ENCODE measurements at regions not wholly inside any gene's neighbourhood (a gene's known extent, or its start where the extent isn't known, plus 50 kb on each side); places are given as distances from the start of the nearest gene placed in this dataset.

DNA sequence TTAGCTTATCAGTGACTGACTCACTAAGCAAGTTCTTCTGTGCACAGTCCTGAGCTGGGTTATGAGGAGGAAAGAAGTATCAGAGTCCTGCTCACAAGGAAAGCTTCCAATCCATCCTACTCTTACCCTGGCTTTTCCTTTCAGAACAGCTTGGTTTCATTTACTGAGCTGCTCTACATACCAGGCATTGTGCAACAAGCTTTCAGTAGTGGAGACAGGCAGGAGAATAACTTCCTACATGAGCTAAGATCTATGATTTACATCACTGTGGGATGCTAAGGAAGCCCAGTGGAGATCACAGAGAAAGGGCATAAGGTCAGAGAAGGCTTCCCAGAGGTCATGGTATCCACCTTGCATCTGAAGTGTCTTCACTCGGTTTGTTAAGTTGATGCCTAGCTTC lies 144.5 kb downstream of the MAP3K7 start:
- H3K79me2 ChIP-seq (ENCODE audit: insufficient read depth, low read depth) = no peaks in the 10 kb centered on the region
- no peak overlapping the region for H3K27ac ChIP-seq
- no peak overlapping the region for H2AFZ ChIP-seq (ENCODE audit: low read depth)
- H4K20me1 ChIP-seq (ENCODE audit: insufficient read depth) = no peaks in the 10 kb centered on the region
- no peak overlapping the region for H3K9ac ChIP-seq
- no peaks in the 10 kb centered on the region for H3K27me3 ChIP-seq (ENCODE audit: insufficient read depth, low read depth)
- TF ChIP-seq, protein P1, sequence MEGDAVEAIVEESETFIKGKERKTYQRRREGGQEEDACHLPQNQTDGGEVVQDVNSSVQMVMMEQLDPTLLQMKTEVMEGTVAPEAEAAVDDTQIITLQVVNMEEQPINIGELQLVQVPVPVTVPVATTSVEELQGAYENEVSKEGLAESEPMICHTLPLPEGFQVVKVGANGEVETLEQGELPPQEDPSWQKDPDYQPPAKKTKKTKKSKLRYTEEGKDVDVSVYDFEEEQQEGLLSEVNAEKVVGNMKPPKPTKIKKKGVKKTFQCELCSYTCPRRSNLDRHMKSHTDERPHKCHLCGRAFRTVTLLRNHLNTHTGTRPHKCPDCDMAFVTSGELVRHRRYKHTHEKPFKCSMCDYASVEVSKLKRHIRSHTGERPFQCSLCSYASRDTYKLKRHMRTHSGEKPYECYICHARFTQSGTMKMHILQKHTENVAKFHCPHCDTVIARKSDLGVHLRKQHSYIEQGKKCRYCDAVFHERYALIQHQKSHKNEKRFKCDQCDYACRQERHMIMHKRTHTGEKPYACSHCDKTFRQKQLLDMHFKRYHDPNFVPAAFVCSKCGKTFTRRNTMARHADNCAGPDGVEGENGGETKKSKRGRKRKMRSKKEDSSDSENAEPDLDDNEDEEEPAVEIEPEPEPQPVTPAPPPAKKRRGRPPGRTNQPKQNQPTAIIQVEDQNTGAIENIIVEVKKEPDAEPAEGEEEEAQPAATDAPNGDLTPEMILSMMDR (conservative IDR thresholded peaks at IDR 0.05; ENCODE audit: low read depth, low read length) = no peak
- no peak overlapping the region for H3K4me3 ChIP-seq (IDR thresholded peaks at IDR 0.05; ENCODE audit: insufficient read depth, low read depth, low read length)
- H3K4me1 ChIP-seq (ENCODE audit: low read depth, poor library complexity, severe bottlenecking) = peaks cover 26% of the 10 kb centered on the region
- H3K4me2 ChIP-seq = no peak overlapping the region
- H3K36me3 ChIP-seq (ENCODE audit: insufficient read depth) = no peaks in the 10 kb centered on the region

DNA sequence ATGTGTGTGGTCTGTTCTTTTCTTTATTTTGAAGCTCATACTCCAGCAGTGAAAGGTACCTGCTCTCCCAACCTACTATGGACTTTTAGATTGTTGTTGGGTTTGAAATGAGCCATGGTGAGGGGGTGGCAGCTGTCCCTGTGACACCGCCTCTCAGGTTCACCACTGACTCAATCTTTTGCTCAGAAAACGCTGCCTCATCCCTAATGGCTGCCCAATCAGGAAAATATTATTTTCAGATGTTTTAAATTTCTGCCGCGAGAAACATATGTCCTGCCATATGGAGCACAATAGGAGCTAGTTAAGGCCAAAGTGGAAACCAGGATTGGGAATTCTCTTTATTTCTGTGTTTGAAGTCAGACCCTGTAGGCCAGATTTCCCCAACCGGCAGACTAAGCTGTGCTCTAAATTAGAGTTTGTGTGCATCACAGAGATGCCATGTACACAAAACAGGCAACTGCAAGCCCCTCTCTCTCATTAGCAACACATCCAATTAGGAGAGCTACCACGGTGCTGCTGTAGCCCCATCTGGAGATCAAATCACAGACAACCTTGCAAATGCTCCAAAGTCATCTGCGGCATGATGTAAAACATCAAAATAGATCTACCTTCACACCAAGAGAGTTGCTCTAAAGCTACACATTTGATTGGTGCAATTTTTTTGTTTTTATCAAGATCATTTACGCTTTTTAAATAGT lies 144.1 kb upstream of the BACH2 start:
- Histone ChIP-seq H3K36me3 (ENCODE audit: insufficient read depth) (no peaks in the 10 kb centered on the region), H3K4me3 (IDR thresholded peaks at IDR 0.05; ENCODE audit: insufficient read depth, low read depth, low read length) (no peak overlapping the region), H4K20me1 (ENCODE audit: insufficient read depth) (no peaks in the 10 kb centered on the region), H3K27ac (no peak overlapping the region), H2AFZ (ENCODE audit: low read depth) (no peak overlapping the region), H3K27me3 (ENCODE audit: insufficient read depth, low read depth) (no peaks in the 10 kb centered on the region), H3K9ac (no peak overlapping the region), H3K4me1 (ENCODE audit: low read depth, poor library complexity, severe bottlenecking) (peaks cover 32% of the 10 kb centered on the region), H3K4me2 (no peak overlapping the region), H3K79me2 (ENCODE audit: insufficient read depth, low read depth) (no peaks in the 10 kb centered on the region)
- TF ChIP-seq, protein P1 (conservative IDR thresholded peaks at IDR 0.05; ENCODE audit: low read depth, low read length) = no peak

DNA sequence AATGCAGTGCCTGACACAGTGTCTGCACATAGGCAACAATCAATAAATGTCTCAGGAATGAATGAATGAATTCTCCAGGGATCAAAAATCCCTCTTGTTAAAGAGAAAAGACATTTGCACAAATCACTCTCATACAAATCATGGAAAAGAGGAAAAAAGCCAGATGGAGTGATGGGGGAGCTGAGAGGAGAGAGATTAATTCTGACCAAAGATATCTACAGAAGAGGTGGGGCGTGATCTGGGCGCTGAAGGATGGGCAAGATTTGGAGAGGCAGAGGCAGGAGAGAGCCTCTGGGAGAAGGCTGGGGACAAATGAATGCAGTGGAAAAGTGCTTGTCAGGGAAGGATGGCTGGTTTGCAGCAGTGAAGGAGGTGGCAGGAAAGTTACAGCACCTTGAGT lies 142.9 kb upstream of the BACH2 start:
- Histone ChIP-seq H4K20me1 (ENCODE audit: insufficient read depth) (no peaks in the 10 kb centered on the region), H3K4me3 (IDR thresholded peaks at IDR 0.05; ENCODE audit: insufficient read depth, low read depth, low read length) (no peak overlapping the region), H3K4me1 (ENCODE audit: low read depth, poor library complexity, severe bottlenecking) (peaks cover 21% of the 10 kb centered on the region), H3K9ac (no peak overlapping the region), H2AFZ (ENCODE audit: low read depth) (no peak overlapping the region), H3K36me3 (ENCODE audit: insufficient read depth) (no peaks in the 10 kb centered on the region), H3K27ac (no peak overlapping the region), H3K27me3 (ENCODE audit: insufficient read depth, low read depth) (no peaks in the 10 kb centered on the region), H3K4me2 (no peak overlapping the region), H3K79me2 (ENCODE audit: insufficient read depth, low read depth) (no peaks in the 10 kb centered on the region)
- TF ChIP-seq, protein P1 (conservative IDR thresholded peaks at IDR 0.05; ENCODE audit: low read depth, low read length) = no peak

DNA sequence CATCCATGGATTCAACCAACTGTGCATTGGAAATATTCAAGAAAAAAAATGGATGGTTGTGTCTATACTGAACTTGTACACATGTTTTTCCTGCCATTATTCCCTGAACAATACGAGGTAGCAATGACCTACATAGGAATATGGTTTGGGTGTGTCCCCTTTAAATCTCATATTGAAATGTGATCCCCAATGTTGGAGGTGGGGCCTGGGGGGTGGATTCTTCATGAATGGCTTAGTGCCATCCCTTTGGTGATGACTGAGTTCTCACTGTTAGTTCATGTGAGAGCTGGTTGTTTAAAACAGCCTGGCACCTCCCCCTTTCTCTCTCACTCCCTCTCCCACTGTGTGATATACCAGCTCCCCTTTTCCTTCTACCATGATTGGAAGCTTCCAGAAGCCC lies 139.8 kb upstream of the BACH2 start:
- H3K4me2 ChIP-seq = no peak overlapping the region
- H3K27me3 ChIP-seq (ENCODE audit: insufficient read depth, low read depth) = no peaks in the 10 kb centered on the region
- TF ChIP-seq, protein P1 (conservative IDR thresholded peaks at IDR 0.05; ENCODE audit: low read depth, low read length) = no peak
- no peaks in the 10 kb centered on the region for H4K20me1 ChIP-seq (ENCODE audit: insufficient read depth)
- H3K79me2 ChIP-seq (ENCODE audit: insufficient read depth, low read depth) = no peaks in the 10 kb centered on the region
- no peak overlapping the region for H3K9ac ChIP-seq
- peaks cover 33% of the 10 kb centered on the region for H3K4me1 ChIP-seq (ENCODE audit: low read depth, poor library complexity, severe bottlenecking)
- H3K4me3 ChIP-seq (IDR thresholded peaks at IDR 0.05; ENCODE audit: insufficient read depth, low read depth, low read length) = no peak overlapping the region
- H2AFZ ChIP-seq (ENCODE audit: low read depth) = no peak overlapping the region
- H3K27ac ChIP-seq = no peak overlapping the region
- no peaks in the 10 kb centered on the region for H3K36me3 ChIP-seq (ENCODE audit: insufficient read depth)
